SH-SY5Y (cell line): ENCODE measurements at regions not wholly inside any gene's neighbourhood (a gene's known extent, or its start where the extent isn't known, plus 50 kb on each side); places are given as distances from the start of the nearest gene placed in this dataset.

Source experiments
- GATA2 ChIP-seq: IDR thresholded peaks from 2 replicates; pipeline ENCODE4 v1.6.1; 2011; ENCODE audit warnings: mild to moderate bottlenecking, low read depth, low read length
- GATA3 ChIP-seq: IDR thresholded peaks from 2 replicates; pipeline ENCODE4 v1.6.1; 2011; ENCODE audit warnings: low read depth, mild to moderate bottlenecking, low read length, moderate library complexity

- no peak for TF ChIP-seq GATA2
- TF ChIP-seq GATA3 = no peak
Measured at GRCh38 chr3:99365396-99365795, 273.0 kb upstream of the COL8A1 start.

GRCh38 chr3:99357131-99357530 lies 281.3 kb upstream of the COL8A1 start:
- TF ChIP-seq GATA3 (no peak), GATA2 (no peak)

- TF ChIP-seq GATA3 (no peak), GATA2 (no peak)
Measured at GRCh38 chr3:99356696-99357095, 281.7 kb upstream of the COL8A1 start.

- TF ChIP-seq GATA2 (no peak), GATA3 (no peak)
Measured at GRCh38 chr3:99355465-99355864, 282.9 kb upstream of the COL8A1 start.

GRCh38 chr3:99352811-99353210 lies 285.6 kb upstream of the COL8A1 start:
- no peak for TF ChIP-seq GATA3

- no peak for TF ChIP-seq GATA3
- TF ChIP-seq GATA2 = no peak
Measured at GRCh38 chr3:99351122-99351521, 287.3 kb upstream of the COL8A1 start.

GRCh38 chr3:99348451-99348850 lies 289.9 kb upstream of the COL8A1 start:
- TF ChIP-seq GATA2 (no peak), GATA3 (no peak)

- TF ChIP-seq GATA2 (no peak), GATA3 (no peak)
Measured at GRCh38 chr3:99344216-99344615, 294.2 kb upstream of the COL8A1 start.

- no peak for TF ChIP-seq GATA3
Measured at GRCh38 chr3:99342383-99342782, 296.0 kb upstream of the COL8A1 start.

- no peak for TF ChIP-seq GATA2
- no peak for TF ChIP-seq GATA3
Measured at GRCh38 chr3:99339222-99339621, 299.2 kb upstream of the COL8A1 start.

GRCh38 chr3:99332718-99333117 lies 305.7 kb upstream of the COL8A1 start:
- no peak for TF ChIP-seq GATA2
- TF ChIP-seq GATA3 = no peak

GRCh38 chr3:99332276-99332675 lies 306.1 kb upstream of the COL8A1 start:
- TF ChIP-seq GATA3 (no peak), GATA2 (no peak)

- TF ChIP-seq GATA3 (no peak), GATA2 (no peak)
Measured at GRCh38 chr3:99330924-99331532, 307.4 kb upstream of the COL8A1 start.

- TF ChIP-seq GATA3 = no peak
Measured at GRCh38 chr3:99330281-99330680, 308.1 kb upstream of the COL8A1 start.

GRCh38 chr3:99325402-99325801 lies 313.0 kb upstream of the COL8A1 start:
- TF ChIP-seq GATA2 = no peak
- no peak for TF ChIP-seq GATA3

GRCh38 chr3:99324636-99325203 lies 313.7 kb upstream of the COL8A1 start:
- TF ChIP-seq GATA2 (no peak), GATA3 (no peak)
